T-helper 2 cell (primary cell): ENCODE measurements at regions not wholly inside any gene's neighbourhood (a gene's known extent, or its start where the extent isn't known, plus 50 kb on each side); places are given as distances from the start of the nearest gene placed in this dataset.

Experiments used
- DNase-seq, 5 experiments: peaks; one replicate each; pipeline versions ENCODE4 v3.0.0 to v3.0.0-alpha.2; 2012 to 2022

DNA sequence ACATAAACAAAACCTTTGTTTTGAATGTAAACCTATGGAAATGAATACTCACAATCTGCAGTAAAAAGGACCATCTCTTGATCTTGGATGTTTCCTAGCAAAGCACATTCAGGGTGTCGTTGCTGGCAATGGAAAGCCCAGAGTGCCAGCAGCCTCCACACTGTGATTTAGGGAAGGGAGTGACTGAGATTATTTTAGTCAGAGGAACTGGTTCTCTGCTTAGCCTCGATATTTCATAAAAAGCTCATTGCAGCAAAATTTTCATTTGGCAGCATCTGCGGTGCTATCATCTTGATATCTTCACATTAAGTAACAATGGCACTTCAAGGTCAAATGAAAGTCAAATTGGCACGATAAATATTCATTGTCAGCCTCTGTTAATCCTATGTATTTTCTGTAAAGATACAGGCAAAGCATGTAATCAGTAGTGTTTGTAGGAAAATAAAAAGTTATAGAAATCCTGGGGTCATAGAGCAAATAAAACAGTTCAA is 116.0 kb downstream of the MACIR start:
- DNase-seq = no peak

DNA sequence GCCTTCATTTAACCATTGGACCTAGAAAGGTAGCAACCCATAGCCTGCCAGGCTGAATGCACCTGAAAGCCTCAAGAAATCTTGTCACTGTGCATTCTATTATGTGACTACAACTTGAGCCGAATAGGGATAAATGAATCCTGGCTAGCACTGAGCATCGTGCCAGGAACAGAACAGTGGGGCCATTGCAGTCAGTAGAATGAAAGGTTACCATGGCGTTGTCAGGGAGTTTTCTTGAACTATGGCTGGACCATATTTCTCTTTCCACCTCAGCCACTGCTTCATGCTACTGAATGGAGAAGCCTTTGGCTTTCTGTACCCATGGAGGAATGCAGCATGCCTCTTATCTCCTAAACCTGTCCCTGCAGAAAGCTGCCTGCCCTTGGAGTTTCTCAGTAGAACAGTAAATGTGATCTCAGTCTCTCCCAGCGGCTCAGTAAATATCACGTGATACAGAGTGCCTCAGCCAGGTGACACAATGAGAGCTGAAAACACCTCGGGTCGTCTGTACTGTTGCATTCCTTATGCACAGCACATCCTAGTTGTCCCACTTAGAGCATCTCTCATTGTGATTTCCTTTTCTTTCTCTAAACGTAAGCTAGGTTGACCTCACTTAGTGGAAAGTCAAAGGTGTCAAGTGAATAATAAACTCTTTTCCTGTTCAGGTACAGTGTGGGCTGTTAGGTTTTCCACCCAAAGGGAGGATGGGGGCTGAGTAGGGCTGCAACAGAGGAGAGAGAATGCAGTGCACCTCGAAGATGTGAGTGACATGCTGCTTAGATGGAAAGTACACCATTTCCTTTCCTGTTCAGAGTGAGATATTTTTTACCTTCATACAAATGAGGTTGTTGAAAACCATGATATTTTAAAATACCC is 115.3 kb downstream of the MACIR start:
- no peak for DNase-seq

DNA sequence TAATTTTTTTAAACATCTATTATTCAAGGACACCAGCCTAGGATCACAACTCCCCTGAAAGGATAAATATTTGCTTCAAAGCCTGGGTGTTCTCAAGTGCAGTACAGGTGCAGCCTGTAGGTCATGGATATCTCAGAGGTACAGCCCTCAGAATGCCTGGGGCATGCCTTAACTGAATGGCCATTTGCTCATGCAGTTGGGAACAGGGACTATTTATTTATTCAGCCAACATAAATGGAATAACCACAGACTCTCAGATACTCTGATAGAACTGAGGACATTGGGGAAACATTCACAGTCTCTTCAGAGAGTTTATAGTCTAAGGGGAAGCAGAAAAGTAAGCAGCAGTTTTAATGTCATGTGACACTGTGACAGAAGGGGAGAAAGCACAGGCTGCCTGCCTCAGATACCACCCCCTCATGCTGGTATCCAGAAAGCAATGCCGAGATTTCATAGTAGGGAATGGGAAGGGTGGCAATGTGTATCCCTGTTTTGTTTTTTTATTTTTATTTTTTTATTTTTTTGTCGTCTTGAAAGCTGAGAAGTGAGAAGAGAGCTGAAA is 112.6 kb downstream of the MACIR start:
- DNase-seq = no peak

DNA sequence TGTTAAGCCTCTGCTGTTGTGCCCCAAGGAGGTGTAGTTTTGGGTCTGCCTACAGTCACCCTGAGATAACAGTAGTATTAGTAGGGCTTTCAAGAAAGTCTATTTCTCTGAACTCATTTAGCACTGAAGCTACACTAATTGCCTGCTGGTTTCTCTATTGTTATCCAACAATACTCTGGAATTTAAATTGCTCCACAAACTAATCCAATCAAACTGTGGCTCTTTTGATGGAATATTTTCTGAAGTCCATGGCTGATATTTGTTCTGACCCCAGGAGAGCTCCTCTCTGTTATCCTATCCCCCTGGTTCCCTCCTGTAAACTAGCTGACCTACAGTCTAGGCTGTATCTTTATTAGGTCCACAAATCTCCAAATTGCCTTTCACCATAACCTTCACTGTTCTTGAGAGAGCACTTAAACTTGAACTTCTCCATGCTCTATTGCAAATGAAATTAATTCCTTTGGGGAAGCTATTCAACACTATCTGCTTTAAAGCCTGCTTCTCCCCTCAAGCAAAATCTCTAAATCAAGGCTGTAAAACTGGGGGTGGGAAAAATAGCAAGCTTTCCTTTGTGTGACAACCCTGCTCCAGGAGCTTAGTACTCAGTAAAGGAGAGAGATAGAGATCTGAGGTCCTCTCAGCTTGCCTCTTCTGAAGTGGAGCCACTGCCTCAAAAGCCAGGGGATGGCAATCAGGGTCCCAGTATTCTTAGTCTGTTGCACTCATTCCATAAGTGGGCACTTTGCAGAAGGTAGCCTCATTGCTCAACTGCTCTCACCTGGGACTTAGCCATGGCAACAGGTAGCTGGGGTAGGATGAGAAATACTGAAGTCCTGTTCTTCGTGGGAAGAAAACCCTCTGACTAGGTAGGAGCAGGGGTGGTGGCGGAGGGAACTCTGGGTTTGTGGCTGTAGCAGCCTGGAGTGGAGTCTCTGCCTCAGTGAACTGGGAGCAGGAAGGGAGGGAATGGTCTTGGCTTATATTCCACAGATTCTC is 110.9 kb downstream of the MACIR start:
- no peak for DNase-seq

DNA sequence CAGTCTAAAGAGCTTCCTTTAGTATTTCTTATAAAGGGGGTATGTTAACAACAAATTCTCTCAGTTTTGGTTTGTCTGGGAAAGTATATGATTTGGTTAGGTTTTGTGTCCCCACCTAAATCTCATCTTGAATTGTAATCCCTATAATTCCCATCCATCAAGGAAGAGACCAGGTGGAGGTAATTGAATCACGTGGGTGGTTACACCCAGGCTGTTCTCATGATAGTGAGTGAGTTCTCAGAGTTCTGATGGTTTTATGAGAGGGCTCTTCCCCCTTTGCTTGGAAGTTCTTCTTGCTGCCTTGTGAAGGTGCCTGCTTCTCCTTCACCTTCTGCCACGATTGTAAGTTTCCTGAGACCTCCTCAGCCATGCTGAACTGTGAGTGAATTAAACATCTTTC is 109.1 kb downstream of the MACIR start:
- no peak for DNase-seq

DNA sequence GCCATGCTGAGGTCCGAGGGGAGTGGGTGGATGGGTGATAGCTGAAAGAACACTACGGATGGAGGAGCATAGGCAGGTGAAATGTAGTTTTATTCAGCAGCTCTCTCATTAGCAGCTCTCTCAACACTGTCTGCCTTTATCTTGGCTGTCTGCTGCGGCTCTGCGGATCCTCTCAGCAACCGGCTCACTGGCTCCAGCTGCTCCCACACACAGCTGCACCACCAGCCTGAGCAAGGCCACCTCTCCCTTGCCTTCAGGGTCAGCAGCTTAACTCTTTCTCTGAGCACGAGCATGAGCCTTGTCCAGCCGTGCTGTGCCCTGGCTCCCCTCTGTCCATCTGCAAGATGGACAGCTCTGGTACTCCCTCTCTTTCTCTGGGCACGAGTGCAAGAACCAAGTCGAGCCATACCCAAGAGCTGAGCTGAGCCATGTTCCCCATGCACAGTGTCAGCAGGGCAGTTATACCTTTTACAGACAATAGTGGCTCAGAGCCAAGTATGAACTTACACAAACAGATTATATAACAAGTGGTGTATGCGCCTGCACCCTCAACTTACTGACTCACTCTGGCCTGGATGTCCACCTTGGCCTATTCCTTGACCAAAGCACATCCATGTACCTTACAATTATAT is 108.5 kb downstream of the MACIR start:
- no peak for DNase-seq

DNA sequence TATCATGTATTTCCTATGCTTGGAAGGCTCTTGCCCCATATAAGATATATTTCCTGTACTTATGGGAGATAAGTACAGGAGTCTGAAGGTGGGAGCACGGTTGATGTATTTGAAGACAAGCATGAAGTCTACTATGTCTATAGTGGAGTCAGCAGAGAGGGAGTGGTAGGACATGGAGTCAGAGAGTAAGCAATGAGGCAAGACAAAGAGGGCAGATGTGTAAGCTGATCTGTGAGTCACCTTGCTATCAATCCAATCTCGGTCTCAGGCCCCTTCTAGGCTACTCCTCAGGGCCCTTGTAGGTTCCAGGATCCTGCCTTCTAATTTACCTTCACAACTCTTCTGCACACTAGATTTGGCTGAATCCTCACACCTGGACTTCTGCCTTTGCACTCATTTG is 105.5 kb downstream of the MACIR start:
- no peak for DNase-seq

DNA sequence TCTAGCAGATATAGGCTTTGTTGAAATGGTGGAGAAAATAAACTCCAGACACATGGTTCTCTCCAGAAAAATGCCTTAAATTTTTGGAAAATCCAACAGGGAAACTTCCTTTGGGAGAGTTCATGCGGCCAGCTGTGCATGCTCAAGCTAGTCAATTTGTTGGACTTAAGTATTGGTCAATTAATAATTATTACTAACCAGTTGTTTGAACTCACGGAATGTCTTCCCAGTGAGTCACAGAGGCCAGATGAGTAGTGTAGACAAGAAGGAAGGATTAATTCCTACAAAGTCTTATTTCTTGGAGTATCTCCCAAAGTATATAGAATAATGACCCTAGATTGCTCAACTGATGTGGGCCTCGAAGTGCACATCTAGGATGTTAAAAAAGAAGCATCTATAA is 103.6 kb downstream of the MACIR start:
- no peak for DNase-seq

DNA sequence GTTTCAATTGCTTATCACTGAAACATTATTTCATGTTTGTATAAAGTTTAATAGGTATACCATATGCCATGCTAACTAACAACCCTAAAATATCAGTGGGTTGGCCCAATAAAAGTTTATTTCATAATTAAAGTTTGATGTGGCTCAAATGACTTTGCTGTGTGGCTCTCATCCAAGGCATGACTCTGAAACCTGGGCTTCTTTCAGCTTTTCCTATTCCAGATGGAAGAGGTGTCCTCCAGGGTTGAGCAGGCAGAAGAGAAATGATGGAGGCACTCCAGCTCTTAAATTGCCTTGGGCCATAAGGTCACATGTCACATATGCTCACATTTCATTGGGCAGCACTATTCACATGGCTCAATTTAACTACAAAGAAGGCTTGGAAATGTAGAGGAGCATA is 101.9 kb downstream of the MACIR start:
- DNase-seq = no peak

DNA sequence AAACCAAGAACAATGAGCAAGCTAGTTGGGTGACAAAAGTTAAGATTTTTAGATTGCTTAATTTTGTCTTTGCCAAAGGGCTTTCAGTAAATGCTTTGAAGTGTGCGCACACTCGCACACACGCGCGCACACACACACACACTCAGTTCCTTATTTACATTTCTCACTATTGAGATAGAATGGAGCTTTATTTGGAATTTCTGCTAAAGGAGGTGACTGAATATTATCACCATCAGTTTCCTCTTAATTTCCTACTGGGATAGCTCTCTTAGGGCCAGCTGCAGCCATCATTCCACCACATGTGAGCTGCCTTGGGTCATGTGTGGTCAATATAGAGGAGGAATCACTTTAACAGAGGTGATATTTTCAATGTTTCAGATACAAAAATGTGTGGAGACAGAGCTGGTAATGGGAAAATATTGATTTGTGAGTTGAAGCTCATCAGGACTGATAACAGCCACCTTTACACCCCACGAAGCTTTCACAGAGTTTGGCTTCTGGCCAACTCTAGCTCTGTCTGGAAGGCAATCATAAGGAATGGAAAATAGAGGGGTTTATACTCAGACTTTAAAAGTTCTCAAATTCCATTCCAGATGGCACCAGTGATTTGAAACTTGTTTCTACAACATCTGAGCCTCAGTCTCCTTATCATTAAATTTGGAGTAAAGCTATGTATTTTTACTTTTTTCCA is 99.9 kb downstream of the MACIR start:
- no peak for DNase-seq

DNA sequence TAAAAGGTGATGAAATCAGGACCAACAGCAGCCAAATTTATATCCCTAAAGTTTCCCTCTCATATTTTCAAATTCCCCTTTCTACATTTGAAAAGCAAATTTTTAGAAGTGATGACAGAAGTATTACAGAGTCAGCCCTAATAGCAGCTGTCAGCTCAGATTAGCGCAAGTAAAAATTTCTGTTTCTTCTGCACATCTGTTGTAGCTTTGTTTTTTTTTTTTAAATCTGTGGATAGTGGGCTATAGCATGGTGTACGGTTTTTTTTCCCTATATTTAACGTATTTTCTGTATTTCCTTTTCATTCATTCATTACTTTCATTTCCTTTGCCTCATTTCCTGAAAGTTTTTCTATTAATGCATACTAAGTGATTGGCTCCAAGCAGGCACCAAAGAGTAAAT is 99.1 kb downstream of the MACIR start:
- DNase-seq = no peak

DNA sequence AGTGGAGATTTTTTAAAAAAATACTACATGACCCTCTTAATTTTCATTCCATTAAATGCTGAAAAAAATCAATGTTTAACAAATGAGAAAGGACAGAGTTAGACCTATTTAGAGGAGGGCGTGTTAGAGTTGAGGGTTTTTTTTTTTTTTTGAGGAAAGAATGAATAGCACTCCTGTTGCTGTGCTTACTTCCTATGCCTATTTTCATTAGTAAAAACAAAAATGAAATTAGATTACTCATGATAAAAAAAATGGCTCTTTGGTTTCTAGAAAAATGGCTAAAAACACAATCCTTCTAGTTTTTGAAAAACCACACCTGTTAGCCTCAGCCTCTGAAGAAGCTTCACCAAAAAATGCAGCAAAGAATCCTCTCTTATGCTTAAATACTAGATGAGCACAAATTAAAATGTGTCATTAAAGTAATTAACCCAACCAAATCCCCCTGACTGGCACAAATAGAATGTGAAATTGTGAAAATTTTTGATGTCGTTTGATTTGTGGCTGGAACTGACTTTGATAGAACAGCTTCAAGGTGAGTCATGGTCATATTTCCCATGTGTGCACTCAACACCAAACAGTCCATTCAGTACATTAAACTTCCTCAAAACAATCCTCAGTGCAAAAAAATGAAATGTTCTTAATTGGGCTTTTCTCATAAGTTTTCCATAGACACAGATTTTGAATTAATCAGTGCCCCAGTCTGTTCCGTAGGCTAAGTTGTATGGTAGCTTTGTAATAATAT is 98.0 kb downstream of the MACIR start:
- DNase-seq = peak in 1 of 5 experiments; percentile 27

DNA sequence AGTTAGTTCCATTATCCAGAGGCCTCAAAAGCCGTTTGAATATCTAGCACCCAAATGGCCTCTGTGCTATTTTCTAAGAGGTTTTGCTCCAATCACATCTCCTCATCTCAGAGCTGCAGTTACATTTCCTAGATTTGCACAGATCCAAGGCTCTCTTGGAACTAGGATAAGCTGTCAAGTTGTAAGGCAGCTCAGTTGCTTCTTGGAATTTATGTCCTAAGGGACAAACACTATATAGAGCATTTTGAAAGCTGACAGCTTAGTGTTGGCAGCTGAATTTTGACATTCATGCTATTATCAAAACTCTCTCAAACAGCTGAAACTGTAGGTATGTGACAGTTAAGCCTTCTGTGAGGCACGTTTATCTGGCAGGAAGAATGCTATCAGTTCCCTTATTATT is 97.0 kb downstream of the MACIR start:
- DNase-seq = no peak

DNA sequence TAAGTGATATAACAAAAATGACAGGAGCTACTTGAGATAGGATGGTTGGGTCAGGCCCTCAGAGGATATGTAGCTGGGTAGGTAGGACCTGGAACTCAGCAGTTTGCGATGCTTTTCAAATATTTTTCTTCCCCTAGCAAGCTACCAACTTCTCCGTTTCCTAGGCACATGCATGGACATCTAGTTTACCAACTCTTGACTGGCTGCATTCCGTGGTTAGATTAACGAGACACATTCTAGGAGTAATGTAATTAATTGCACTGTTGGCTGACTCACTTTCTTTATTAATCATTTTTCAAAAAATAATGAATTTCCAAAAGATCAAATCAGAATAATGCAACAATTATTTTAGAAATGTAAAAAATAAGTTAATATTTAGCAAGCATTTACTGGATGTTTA is 95.9 kb downstream of the MACIR start:
- no peak for DNase-seq

DNA sequence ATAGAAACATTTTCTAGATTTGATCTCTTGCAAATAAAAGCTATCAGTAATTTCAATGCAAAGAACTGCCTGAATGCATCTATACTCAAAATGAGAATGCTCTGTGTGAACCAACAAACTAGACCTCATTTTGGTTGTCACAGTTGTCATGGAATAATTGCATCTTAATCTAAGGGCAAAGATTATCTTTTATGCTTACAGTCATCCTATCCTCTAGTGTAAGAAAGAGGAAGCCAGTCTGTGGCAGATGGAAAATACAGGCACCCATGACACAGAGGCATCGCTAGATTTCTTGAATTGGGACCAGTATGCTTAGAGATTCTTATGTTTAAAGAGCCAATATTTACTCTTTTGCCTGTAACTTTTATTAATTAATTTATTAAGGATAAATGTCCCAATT is 95.0 kb downstream of the MACIR start:
- DNase-seq = peak in 1 of 5 experiments; percentile 32

DNA sequence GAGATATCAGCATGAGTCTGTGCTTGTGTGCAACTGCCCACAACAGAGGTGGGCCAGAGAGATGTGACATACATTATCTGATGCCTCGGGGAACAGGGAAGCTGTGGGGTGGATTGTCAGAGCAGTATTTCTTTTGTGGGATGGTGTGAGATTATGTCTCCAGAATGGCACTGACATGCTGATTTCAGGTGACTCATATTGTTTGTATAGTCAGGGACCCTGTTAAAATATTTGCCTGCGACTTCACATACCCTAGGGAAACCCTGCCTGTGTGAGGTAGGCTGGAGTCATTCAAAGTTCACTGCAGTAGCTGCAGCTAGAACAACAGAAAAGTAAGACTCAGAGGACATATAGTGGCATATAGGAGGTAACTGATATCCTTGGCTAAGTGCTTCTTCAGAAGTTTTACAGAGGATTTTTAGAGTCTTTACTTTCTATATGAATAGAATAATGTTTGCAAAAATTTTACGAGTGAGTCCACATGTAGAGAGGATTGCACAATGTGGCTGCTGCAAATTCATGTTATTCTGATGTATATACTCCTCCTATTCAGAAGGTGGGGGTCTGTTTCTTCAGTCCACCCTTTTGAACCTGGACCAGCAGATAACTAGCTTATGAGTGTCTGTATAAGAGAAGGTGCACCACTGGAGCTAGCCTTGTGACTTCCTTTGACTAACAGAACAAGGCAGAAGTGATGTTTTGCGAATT is 89.3 kb downstream of the MACIR start:
- DNase-seq = peak in 1 of 5 experiments; percentile 15

DNA sequence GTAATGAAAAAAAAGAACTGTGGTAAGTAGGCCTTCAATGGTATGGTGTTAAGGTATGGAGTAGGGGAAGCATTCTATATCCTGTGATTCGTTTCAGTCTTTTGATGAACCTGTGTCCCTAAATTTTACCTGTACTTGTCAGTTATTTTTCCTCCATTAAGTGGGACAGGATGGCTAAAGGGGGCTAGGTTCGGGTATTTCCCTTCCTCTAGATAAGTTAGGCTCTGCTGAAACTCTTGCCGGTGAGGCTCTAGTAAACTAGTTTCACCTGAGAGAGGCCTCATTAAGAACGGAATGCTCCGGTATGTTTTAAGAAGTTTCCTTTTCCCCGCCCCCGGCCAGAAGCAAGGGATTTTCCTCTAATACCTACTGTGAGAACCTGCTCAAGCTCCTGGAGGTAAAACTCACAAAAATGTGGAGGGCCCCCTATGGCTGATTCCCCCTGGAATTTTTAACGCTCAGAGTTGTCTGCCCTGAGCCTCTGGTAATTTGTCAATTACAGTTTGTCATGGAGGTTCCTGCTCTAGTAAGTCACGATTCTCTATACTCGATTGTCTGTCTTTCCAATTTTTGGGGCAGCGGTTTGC is 87.7 kb downstream of the MACIR start:
- DNase-seq = no peak

DNA sequence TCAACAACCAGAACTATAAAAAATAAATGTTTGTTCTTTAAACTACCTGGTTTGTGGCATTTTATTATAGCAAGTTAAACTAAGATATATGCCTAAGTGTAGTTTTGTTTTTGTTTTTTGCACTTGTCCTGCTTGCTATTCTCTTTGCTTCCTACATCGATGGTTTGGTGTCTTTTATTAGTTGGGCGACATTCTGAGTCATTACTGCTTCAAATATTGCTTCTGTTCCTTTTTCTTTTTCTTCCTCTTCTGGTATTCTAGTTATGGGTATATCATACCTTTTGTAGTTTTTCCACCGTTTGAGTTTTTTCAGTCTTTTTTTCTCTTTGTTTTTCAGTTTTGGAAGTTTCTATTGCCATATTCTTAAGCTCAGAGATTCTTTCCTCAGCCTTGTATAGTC is 86.9 kb downstream of the MACIR start:
- DNase-seq = no peak

DNA sequence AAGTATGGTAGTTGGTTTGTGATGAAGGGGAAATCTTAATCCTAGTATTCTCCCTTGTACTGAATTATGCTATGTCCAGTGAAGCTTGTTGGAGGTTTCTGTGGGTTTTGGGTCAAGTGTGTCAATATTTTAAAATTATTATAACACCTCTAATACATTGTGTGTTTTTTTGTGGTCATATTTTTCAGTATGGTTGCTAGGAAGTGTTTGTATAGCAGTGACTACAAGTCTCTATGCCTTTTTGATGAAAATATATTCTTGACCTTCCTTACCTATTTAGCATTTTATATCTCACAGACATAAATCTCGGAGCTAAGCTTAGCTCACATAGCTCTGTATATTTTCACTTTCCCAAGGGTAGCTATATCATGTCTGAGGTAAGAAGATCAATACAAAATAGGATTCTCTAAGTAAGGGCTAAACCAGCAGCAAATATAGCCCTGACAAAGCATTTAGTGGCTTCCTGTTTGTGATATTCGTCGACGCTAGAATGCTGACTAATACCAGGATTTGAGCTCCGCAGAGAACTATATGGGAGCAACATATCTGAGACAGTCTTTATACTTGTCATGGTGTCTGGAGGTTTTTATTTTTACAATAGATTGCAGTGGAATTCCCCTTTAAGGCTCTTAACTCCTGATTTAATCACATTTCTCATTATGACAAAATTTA is 82.3 kb downstream of the MACIR start:
- peak in 1 of 5 experiments; percentile 93 for DNase-seq

DNA sequence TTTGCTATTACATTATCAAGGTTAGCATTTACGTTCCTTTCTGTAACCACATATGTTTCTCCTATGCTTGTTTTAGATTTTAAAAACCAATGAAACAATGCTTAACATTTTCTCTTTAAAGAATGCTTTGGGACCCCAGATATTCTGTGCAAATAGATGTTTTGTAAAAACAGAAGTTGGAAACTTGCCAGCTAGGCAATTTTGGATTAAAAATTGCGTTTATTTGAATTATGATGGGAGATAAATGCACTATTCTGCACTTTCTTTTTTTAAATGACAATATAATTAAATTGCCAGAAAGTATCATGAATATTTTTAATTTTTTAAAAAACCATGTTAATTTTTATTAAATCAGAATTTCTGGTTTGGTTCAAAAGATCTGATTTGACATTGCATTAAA is 81.6 kb downstream of the MACIR start:
- no peak for DNase-seq
